Epithelial cell of esophagus (primary cell): ENCODE measurements at regions not wholly inside any gene's neighbourhood (a gene's known extent, or its start where the extent isn't known, plus 50 kb on each side); places are given as distances from the start of the nearest gene placed in this dataset.
A peak's percentile ranks its signal among the peaks of the same experiment; 100 is the strongest.
"Not testable (repeated sequence)": the region's sequence is repeated elsewhere in the genome, so short reads cannot be mapped to it uniquely, and the experiment has no call there.

Experiments used
- DNase-seq: peaks from one replicate; pipeline ENCODE4 v3.0.0; 2010; ENCODE audit warnings: low read depth
- H3K4me3 ChIP-seq: 2 replicates; pipeline ENCODE4 v1.5.1; 2011; ENCODE audit warnings: mild to moderate bottlenecking, low read length, control low read depth
- TF ChIP-seq, protein P1 (sequence below): IDR thresholded peaks from 2 replicates; pipeline ENCODE4 v1.5.1; 2011; ENCODE audit warnings: low read depth, mild to moderate bottlenecking, low read length, control low read depth, inconsistent platforms; ENCODE audit not compliant: insufficient read depth; ENCODE audit errors: missing control alignments

DNA sequence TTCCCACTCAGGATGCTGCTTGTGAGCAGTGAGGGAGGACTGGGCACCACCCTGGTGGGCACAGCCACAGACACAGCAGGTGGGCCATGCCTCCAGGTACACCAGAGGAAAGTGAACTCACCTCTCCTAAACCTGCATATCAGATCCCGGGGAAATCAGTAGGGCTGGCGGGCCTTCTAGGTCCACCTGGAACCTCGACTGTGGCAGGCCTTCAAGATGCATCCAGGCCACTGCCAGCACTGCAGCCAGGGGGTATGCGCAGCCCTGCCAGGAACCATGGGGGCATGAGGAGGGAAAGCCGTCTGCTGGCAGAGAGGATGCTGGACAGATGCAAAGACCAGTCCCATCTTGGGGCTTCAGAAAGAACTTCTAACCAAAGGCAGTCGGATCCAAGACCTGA is 270.6 kb upstream of the IRX4 start:
- TF ChIP-seq, protein P1, sequence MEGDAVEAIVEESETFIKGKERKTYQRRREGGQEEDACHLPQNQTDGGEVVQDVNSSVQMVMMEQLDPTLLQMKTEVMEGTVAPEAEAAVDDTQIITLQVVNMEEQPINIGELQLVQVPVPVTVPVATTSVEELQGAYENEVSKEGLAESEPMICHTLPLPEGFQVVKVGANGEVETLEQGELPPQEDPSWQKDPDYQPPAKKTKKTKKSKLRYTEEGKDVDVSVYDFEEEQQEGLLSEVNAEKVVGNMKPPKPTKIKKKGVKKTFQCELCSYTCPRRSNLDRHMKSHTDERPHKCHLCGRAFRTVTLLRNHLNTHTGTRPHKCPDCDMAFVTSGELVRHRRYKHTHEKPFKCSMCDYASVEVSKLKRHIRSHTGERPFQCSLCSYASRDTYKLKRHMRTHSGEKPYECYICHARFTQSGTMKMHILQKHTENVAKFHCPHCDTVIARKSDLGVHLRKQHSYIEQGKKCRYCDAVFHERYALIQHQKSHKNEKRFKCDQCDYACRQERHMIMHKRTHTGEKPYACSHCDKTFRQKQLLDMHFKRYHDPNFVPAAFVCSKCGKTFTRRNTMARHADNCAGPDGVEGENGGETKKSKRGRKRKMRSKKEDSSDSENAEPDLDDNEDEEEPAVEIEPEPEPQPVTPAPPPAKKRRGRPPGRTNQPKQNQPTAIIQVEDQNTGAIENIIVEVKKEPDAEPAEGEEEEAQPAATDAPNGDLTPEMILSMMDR: no peak
- DNase-seq: no peak
- H3K4me3 ChIP-seq: no peak overlapping the region

- TF ChIP-seq, protein P1: peak; percentile 58
- H3K4me3 ChIP-seq, DNase-seq: not testable (repeated sequence)
Measured at GRCh38 chr5:2151301-2151888, 268.7 kb upstream of the IRX4 start.

GRCh38 chr5:2149195-2149539 is 266.4 kb upstream of the IRX4 start:
- DNase-seq: no peak
- no peak overlapping the region for H3K4me3 ChIP-seq

GRCh38 chr5:2148312-2149194 is 265.8 kb upstream of the IRX4 start:
- H3K4me3 ChIP-seq: no peak overlapping the region
- DNase-seq: no peak
- TF ChIP-seq, protein P1: no peak

More at GRCh38 chr5:2149195-2149539, 266.4 kb upstream of the IRX4 start:
- TF ChIP-seq, protein P1: no peak

- no peak for DNase-seq
- H3K4me3 ChIP-seq: no peak overlapping the region
- TF ChIP-seq, protein P1: no peak
Measured at GRCh38 chr5:2147504-2148311, 265.0 kb upstream of the IRX4 start.

DNA sequence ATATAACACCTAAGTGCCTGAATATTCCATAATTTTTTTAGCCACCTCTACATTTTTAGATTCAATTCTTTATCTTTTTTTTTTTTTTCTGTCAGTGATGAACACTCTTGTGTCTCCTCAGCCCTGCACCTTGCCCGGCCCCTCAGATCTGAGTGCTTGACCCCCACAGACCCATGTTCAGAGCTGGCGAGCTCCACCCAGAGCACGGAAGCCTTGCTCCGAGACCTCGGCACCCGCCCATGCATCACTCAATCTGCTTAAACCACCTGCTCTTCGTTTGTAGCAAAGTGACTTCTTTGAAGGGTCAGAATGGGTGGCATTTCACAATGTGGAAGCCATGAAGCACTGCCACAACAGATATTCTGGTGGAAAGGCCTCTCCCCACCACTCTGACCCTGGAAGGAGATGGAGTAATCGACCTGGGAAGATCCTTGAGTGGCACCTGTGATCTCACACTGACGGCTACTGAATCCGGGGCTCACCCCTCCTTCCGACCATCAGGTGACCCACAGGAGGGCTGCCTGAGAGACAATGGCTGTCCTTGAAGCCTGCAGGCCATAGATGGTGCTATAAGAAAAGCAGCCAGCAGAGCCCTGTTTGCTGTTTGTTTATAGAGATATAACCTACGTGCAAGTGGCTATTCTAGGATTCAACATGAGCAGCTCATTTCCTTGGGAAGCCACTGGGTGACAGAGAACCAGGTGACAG is 261.1 kb upstream of the IRX4 start:
- H3K4me3 ChIP-seq: no peak overlapping the region
- TF ChIP-seq, protein P1: no peak
- no peak for DNase-seq
